Daoy (cell line): ENCODE measurements at regions not wholly inside any gene's neighbourhood (a gene's known extent, or its start where the extent isn't known, plus 50 kb on each side); places are given as distances from the start of the nearest gene placed in this dataset.
"Not testable (repeated sequence)": the region's sequence is repeated elsewhere in the genome, so short reads cannot be mapped to it uniquely, and the experiment has no call there.

Experiments used
- DNase-seq: peaks from one replicate; pipeline ENCODE4 v3.0.0-alpha.2; 2015; ENCODE audit warnings: low read depth

DNA sequence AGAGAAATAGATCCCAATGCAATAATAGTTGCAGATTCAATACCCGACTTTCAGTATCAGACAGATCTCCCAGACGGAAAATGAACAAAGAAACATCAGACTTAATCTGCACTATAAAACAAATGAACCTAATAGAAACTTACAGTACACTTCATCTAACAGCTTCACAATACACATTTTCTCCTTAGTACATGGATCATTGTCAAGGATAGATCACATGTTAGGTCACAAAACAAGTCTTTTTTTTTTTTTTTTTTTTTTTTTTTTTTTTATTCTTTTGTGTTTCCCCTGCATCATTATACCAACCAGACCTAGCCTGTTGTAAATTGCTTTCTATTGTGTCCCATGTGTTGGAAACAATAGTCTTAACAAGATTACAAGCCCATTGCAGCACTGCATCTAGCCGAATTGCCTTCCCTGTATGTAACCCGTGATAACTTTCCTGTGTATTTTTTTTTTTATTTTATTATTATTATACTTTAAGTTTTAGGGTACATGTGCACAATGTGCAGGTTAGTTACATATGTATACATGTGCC, 134.0 kb upstream of the MAD2L1 start:
- DNase-seq, result not testable (repeated sequence)

DNA sequence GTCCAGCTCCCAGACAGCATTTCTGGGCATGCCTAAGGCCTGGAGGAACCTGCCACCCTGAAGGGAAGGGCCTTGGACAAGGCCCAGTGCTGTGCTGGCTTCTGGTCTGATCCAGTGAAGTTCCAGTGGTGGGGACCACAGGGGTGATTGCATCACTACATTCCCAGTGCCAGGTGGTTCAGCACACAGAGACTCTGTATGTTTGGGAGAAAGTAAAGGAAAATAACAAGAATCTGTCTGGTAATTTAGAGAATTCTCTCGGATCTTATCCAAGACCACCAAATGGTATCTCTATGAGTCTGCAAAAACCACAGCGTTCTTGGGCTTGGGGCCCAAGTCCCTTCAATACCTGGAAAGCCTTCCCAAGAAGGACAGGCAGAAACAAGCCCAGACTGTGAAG, 131.8 kb upstream of the MAD2L1 start:
- DNase-seq, result no peak

DNA sequence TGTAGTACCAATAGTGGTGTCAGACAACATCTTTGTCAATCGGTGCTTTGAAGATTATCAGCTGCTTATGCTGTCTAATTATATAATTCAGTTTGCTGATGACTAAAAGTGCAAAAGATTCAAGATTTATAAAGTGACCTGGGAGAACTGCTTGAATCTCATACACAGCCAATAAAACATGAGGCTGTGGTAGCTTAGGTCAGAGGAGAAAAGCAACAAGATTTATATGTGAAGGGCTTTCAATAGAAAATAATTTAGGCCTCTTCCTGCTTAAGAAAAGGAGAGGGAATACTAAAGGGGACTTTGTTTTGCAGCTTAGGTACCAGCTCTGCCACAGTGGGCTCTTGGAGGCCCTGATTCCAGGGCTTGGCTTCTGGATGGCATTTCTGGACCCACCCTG, 111.0 kb upstream of the MAD2L1 start:
- no peak for DNase-seq

GRCh38 chr4:120175272-120175671, 108.6 kb upstream of the MAD2L1 start:
- DNase-seq, result no peak

- DNase-seq, result no peak
These were observed 97.2 kb upstream of the MAD2L1 start for GRCh38 chr4:120163895-120164294.

- DNase-seq, result no peak
These were observed 92.3 kb upstream of the MAD2L1 start for GRCh38 chr4:120158841-120159463.

GRCh38 chr4:120158046-120158445, 91.4 kb upstream of the MAD2L1 start:
- DNase-seq, result no peak

- peak; percentile 25 for DNase-seq
These were observed 89.6 kb upstream of the MAD2L1 start for GRCh38 chr4:120156120-120156718.

DNA sequence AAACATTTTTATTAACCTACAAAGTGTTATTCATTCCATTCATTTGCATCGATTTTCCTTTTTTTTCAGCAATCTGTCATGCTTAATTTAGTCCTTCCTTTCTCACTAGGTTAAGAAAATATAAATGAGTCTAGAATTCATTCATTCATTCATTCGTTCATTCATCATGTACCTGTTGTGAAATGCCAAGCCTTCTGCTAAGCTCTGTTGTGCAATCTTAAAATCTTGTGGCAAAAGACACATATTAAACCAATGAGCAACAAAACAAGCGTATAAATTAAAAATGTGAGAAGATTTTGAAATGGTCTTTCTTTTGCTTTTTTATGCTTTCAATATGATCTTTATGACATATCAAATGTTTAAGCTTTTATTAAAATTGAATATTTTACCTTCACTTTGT, 88.6 kb upstream of the MAD2L1 start:
- DNase-seq, result no peak

DNA sequence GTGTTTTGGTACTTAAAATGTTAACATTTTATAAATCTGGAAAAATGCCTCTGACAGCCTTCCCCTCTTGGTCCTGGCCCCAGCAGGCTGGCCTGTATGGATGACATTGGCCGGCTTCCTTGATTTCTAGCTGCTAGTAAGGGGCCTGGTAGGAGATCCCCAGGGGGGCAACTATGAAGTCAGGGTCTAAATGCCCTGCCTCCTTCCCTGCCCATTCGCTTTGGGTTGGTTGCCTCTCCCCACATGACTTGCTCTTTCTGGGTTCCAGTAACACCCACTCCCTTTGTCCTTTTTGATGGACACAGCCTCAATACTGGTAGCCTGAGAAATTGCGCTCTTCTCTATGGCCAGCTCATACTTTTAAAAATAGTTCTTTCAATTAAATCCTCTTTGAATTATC, 78.0 kb upstream of the MAD2L1 start:
- DNase-seq, result no peak

DNA sequence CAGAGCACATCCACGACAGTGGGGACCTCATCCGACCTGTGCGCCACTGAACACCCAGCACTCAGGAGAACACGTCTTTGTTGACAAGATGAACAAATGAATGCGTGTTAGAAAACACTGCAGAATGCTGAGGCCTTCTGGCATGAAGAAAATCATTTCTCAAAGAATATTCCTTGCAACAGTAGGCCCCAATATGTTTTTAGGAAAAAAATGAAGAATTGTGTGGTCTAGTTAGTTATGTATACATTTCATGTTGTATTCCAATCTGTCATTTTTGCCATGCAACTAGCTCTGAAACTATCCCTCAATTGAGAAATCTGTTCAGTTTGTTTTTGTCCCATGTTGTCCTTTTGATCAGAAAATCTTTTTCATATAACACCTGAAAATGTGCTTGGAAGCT, 77.4 kb upstream of the MAD2L1 start:
- no peak for DNase-seq

- no peak for DNase-seq
These were observed 72.7 kb upstream of the MAD2L1 start for GRCh38 chr4:120139392-120139791.

DNA sequence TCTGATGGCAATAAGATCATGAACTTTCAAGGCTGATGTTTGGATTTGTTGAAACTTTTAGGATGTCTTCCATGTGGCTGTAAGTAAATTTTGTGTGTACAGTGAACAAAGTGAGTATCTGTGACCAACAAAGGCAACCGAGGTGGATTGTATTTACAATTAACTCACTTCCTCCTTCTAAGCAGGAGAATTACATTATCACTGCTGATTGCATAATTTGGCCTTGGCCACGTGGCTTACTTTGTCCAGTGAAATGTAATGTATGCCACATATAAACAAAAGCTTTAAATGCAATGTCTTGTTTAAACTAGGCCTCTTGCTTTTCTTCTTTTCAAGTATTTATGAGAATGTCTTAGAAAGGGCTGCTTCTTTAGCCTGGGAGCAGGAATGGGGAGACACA, 66.3 kb upstream of the MAD2L1 start:
- DNase-seq, result no peak

- DNase-seq, result no peak
These were observed 64.1 kb upstream of the MAD2L1 start for GRCh38 chr4:120130786-120131185.
